ENCODE measurements at regions not wholly inside any gene's neighbourhood (a gene's known extent, or its start where the extent isn't known, plus 50 kb on each side); places are given as distances from the start of the nearest gene placed in this dataset.

DNA sequence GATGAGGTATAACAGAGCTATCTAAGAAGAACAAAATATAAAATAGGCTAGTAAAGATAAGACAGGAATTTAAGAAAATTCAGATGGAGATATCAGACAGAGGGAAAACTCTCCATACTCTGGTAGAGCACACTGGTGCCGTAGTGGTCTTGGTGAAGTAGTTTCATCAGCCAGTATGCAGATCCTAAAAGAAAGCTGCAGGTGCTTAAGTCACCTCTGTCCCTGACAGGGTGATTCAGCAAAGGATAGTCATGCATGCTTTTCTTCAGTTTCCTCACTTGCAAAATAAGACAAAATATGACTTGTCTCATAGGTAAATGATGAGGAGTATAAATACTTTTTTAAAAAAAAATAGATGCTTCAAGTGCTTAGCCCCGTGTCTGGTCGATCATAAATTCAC, 794.9 kb downstream of the TNS3 start:
- DNase-seq, result no peak

DNA sequence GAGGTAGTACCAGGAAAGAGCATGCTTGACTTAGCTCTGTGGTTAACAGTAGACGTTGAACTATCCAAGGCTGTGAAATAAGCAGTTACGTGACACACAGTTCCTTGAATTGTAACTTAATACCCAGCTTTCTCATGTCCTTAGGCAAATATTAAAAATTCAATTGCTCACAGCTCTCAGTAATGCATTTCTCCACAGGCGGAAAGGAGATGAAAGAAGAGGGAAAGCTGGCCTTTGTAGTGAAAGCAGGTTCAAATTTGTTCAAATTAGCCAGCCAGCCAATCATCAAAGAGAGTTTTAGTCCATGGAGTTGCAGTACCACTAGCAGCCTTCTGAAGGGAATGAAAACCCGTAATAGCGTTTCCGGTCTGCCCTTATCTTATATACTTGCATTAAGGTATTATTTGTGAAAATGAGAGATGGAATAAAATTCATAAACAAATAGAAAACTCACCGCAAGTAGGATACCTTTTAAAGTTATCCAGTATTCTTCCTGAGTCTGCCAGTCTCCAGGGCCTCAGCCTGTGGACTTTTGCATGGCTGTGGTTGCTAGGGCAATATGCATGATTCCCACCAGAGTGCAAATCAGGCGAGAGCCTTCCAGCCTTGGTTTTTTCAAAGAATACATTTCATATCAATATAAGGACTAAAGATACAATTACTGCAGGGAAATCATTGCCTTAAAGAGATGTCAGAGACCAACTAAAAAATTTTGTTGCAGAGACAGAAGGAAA, 795.5 kb downstream of the TNS3 start:
- peak; percentile 54 for DNase-seq

DNA sequence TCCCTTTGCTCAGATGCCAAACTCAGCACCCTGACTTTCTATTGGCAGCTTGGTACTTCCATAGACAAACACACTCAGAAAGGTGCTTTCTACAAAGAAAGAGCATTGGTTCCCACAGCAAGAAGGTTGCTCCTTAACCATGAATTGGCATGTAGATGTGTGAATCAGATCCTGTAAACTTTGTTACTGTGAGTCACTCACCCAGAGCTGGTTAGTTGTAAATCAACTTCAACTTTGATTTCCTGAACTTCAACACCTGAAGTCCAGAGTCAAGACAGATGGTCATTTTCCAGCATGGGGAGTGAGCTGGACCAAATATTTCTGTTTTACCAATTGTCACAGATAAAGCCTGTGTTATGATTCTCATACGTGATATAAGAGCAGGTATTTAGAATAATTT, 797.2 kb downstream of the TNS3 start:
- DNase-seq, result peak; percentile 59

DNA sequence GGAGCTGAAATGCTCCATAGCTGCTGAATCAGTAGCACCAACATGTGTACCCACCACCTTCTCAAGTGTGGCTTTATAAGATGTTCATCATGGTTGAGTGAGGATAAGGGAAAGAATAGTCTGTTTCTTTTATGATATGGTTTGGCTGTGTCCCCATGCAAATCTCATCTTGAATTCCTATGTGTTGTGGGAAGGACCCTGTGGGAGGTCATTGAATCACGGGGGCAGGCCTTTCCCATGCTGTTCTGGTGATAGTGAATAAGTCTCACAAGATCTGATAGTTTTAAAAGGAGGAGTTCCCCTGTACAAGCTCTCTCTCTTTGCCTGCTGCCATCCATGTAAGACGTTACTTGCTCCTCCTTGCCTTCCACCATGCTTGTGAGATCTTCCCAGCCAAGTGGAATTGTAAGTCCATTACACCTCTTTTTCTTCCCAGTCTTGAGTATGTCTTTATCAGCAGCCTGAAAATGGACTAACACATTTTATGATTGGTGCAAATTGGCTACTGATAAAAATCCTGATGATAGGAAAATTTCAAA, 799.9 kb downstream of the TNS3 start:
- no peak for DNase-seq

DNA sequence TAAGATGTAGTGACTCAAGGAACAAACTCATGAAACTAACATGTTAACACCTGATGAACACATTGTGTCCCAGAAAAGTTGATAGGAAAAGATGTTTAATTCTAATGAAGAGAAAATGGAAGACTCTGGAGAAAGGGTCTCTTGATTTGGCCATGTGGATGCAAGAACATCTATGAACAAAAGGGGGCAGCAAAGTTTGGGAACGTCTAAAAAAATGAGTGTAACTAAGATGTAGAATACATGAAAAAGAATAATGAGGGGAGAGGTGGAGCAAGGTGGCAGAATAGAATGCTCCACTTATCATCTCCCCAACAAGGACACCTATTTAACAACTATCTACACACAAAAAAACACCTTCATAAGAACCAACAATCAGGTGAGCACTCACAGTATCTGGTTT, 805.1 kb downstream of the TNS3 start:
- DNase-seq, result peak; percentile 35

DNA sequence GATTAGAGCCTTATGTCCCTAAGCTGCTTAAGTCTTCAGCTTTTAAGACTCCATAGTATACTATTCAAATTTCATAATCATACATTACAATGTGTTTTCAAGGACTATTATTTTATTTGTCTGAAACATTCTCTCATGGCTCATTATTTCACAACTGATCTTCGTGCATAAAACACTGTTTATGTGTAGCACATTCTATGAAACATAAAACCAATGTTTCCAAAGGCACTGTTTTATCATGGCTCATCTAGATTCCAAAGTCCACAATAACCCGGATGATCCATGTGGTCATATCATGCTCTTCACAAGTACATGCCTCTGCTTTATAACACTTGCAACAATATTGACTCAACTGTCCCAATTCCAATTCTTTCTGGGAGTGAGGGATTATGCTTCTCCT, 806.1 kb downstream of the TNS3 start:
- no peak for DNase-seq

DNA sequence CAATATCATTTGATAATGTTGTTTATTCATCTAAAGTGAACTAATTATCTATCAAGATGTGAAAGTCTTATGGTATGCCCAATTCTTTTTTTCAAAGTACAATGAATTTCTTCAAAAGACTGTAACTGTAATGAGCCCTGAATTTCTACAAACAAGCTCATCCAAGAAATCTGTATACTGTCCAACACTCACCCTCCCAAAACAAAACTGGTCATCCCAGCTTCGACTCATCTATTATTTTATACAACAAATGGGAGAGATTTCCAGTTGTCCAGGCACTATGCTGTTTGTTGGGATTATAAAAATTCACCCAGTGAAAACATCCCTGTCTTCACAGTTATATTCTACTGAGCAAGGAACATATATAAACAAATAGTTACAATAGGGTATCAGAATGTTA, 806.9 kb downstream of the TNS3 start:
- DNase-seq, result no peak

DNA sequence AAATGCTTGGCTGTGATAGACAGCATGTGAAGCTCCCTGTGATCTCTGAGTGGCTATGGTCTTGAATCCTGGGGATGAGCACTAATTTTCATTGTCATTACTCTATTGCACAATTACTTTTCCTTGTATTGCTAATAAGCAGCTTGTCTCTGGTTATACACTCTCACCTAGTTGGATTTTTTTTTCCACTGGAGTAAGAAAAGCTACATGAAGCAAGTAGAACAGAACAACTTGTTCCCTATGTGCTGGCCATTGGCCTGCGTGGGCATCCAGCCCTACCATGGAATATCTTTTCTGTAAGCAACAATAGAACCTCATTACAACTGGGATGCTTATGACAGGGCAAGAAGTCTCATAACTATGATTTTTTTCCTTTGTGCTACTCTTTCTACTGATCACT, 807.4 kb downstream of the TNS3 start:
- no peak for DNase-seq

DNA sequence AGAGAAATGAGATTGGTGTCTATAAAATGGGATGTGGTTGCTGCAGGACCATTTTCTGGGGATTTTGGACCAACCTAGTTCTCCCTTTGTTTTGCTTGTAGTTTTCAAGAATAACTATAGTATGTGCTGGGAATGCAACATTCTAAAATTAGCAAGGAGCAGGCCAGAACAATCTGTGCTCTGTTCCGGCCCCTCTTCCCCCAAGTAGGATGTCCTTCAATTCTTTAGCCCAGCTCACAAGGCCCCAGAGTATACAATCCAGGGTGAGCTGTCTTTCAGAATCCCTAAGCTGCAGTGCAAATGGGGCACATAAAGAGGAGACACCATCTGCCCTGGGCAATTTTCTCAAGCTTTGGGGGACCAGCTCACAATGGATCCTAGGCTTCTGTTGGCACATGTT, 809.1 kb downstream of the TNS3 start:
- DNase-seq, result no peak

DNA sequence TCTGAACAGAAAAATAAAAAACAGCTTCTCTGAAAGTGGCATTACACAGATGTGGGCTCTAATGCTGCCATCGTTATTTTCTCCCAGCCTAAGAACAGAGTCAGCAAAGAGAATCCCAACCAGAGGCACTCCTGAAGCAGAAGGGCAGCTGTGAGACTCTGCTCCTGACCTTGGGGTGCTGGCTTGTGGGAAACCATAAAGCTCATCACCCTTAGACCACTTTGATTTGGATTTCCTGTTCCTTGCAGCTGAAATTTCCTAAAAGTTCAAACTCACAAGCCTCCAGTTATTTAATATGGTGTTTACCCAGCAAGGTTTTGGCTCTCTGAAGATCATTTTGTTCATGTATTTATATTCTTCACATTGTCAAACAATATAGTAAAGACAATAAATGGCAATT, 814.8 kb downstream of the TNS3 start:
- no peak for DNase-seq

DNA sequence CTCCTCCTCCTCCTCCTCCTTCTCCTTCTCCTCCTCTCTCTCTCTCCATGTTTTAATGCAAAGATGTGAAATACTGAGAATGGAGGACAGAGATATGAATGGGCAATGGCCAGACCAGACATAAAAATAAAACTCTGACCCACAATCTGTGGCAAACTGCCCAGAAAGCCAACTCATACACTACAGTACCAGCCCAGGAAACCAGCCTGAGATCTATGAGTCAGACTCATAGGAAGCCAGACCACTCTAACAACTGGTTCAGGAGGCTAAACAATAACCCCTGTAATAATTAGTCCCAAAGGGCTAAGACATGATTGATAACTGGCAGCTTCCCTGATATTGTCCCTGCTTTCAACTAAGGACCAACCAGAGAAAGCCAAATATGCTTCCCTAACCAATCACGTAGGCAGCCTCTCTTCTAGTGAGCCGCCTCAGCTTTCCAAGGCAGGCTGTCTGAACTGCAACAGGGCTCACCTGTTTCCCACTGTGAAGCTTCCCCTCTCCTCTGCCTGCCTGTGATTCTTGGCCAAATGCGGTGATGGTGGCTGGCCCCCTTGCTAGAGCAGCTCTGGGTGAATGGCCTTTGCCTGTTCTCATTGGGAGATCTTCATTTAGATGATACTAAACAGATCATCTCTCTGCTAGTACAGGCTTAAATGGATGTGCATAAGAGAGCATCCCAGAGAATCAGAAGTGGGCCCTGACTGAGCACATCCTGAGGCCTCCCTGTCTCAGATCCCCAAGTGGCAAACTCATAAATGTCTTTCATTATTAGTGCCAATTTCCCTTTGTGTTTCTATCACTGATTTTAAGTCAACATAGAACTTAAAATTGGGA, 817.6 kb downstream of the TNS3 start:
- DNase-seq, result peak; percentile 97

DNA sequence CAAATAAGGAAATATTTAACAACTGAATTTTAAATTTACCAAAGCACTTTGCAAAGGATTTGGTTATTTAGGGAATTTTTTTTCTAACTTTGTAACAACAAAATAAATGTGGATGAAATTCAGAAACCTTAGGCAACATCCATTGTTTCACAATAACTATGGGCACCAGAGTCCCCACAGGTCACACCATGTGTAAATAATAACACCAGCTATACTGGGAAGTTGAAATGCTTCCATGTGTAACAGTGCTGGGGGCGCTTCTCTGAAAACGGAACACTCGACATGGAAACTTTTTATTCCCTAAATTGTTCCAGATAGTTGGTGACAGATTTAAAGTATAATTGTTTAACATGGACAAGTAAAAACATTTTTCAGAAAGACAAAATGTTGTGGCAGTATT, 818.6 kb downstream of the TNS3 start:
- no peak for DNase-seq

DNA sequence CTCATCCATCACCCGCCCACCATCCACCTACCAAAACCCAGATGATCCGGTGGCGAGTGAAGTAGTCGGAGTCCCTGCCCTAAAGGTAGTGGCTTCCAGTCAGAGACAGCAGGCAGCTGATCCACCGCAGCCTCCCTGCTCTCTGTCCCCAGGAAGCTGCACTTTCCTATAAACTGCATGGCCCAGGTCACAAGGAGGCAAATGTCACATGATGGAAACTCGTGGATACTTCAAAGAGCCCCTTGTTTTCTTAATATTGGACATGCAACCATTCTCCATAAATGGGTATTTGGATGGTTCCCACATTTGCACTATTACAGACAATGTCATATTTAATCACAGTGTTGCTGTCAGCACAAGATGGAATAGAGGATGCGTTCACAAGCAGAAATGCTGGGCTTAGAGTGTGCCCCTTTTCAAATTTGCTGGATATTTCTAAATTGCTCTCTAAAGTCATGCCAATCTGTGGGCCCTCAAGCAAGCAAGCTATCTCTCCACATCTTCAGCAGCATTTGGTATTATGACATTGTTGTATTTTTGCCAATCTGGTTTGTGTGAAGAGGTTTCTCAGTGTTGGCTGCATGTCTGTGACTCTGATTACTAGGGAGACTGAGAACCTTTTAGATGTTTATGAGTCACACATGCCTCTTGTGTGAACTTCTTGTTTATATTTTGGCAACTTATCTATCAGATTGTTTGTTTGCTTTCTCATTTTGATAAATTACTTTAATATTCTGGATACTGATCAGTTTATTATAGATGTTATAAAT, 822.0 kb downstream of the TNS3 start:
- DNase-seq, result peak; percentile 53

DNA sequence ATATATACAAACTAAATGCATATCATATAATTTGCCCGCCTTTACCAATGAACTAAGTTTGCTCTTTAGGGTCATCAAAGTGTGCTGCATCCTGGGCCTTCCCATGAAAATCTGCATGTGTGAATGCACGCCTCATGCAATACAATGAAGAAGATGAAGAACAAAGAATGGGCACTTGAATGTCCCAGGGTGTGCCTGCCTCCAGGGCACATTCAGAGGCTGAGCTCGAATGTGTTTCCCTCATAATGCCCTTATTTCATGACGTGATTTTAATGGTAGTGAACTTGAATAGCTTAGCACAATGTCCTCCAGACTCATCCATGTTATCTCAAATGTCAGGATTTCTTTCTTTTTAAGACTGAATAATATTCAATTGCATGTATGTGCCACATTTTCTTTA, 824.9 kb downstream of the TNS3 start:
- DNase-seq, result no peak

DNA sequence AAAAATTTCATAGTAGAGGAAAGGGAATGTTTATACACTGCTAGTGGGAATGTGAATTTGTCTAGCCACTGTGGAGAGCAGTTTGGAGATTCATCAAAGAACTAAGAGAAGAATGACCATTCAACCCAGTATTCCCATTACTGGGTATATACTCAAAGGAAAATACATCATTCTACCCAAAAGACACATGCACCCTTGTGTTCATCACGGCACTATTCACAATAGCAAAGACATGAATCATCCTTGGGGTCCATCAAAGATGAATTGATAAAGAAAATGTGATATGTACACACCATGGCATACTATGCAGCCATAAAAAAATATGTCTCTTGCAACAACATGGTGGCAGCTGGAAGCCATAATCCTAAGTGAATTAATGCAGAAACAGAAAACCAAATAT, 825.7 kb downstream of the TNS3 start:
- no peak for DNase-seq

DNA sequence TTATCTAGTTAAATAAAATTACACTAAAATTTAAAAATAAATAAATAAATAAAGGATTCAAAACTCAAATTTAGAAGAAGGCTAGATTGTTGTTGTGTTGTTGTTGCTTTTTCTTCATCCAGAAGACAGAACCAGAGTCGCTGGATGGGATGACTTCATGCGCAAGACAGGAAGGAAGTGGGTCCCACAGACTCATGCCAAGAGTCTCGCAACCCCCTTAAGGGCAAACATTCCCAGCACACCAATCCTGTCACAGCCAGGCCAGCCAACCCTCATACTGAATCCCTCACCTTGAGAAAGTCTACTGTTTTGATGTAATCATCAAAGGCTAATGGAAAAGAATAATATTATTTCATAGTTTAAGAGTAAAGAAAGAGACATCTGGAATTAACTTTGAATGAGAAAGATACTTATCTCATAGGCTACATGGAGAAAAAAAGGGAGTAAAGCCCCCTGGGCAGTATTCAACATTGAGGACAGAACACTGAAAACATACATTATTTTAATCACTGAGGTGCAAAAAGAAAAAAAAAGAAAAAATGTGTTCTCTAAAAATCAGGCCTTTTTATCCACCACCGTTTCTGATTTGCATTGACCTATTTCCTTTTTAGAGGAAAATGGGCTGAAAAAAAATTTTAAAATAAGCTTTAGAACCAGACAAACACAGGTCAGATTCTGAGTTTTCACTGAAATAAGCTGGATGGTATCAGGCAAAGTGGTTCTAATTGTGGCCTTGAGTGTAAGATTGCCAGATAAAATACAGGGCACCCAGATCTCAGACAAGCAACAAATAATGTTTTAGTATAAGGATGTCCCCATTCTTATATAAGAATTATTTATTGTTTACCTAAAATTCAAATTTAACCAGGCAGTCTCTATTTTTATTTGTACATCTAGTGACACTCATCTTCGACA, 826.5 kb downstream of the TNS3 start:
- peak; percentile 43 for DNase-seq

DNA sequence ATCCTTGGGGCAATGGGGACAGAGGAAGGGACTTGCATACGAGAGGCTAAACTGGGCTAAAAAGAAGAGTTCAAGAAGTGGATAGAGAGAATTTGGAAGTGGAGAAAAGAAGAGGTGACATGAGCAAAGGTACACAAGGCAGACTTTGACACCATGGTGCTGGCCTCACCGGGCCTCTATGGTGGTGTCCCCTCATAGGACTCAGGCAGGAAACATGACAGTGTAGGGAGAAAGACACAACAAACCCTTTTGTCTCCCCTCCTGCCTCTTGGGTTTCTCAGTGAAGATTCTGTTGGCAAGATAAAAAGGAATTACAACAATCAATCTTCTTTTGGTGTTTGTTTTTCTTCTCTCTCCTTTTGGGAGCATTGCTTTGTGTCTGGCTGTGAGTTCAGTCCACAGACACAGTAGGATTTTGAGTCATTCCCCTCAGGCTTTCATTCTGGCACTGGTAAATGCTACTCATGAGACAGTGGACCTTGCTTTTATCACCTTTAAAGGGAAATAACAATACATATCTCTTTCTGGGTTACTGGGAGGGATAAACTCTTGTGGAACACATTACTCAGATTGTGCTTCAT, 827.7 kb downstream of the TNS3 start:
- DNase-seq, result peak; percentile 82

DNA sequence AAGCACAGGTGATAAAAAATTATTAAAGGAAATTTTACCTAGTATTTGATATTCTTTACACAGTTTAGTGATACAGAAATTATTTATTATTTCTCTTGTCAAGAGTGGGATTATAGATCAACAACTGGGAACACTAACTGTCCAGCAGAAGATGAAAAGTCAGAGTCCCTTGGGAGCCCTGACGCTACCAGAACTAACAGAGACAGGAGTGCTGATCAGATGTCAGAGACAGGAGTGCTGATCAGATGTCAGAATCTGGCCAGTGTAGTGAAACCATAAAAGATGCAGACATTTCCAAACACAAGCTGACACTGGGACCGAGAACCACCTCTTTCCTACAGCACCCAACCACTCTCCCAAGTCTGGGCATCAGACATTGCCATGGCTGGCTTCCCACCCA, 828.2 kb downstream of the TNS3 start:
- DNase-seq, result no peak

DNA sequence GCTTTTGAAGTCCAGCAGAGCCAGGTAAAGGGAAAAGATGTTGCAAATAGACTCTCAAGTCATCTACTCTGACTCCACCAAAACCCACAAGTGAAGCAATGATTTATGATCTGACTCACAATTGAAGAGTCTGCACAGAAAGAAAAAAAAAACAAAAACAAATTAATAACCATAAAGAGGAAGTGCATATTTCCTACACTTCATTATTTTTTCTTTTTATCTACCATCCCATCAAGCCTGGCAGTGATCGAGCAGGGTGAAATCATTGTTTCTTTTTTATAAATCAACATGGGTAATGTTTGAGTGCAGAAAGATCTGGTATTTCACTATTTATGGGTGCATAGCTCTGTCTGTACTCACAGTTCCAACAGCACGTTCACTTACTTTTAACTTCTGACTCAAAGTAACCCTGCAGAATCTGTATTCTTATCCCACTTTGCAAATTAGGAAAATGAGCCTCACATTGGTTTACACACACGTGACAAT, 829.0 kb downstream of the TNS3 start:
- DNase-seq, result peak; percentile 87

DNA sequence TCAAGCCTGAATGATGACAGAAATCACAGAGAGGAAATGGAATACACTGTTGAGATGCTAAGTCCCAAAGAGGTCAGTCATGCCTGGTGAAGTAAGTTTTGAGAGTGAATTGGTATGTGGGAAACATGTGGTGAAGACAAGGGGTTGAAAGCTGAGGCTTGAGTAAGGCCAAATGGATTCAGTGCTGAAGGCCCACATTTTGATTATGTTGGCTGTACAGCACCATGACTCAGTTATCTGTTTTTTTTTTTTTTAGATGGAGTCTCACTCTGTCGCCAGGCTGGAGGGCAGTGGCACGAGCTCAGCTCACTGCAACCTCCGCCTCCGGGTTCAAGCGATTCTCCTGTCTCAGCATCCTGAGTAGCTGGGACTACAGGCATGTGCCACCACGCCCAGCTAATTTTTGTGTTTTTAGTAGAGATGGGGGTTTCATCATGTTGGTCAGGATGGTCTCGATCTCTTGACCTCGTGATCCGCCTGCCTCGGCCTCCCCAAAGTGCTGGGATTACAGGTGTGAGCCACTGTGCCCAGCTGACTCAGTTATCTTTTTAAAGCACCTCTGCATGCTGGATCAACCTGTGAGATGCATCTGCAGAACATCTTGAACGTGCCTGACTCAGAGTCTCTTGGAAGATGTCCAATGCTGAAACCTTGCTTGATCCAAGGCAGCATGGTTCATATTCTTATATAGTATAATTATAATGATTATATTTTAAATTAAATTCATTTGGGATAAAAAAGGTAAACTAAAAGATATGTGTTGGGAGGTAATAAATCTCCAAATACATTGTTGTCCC, 829.8 kb downstream of the TNS3 start:
- DNase-seq, result peak; percentile 85

DNA sequence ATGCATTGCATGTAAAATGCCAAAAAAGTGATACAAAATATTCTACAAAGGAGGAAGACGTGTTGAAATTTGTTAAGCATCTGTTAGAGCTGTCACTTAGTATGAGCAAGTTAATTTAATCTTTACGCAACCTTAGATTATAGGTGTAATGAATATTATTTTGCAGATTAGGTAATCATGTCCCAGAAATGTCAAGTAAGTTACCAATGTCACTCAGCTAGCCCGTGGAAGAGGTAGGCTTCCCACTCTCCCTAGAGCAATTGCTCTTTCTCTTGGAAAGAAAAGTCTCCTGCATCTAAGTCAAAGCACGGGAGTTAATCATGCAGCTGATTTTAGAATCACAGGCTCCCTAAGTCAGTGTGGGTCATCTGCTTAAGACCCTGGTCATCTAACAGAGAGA, 830.4 kb upstream of the IGFBP3 start:
- DNase-seq, result no peak
